ENCODE measurements at regions not wholly inside any gene's neighbourhood (a gene's known extent, or its start where the extent isn't known, plus 50 kb on each side); places are given as distances from the start of the nearest gene placed in this dataset.
A peak's percentile ranks its signal among the peaks of the same experiment; 100 is the strongest.
"Not testable (repeated sequence)": the region's sequence is repeated elsewhere in the genome, so short reads cannot be mapped to it uniquely, and the experiment has no call there.

GRCh38 chr2:12881952-12882351 is 165.2 kb downstream of the TRIB2 start:
- no peak for DNase-seq

- DNase-seq = no peak
These were observed 165.7 kb downstream of the TRIB2 start for GRCh38 chr2:12882393-12882792.

- DNase-seq = no peak
These were observed 167.2 kb downstream of the TRIB2 start for GRCh38 chr2:12883906-12884305.

- no peak for DNase-seq
These were observed 168.1 kb downstream of the TRIB2 start for GRCh38 chr2:12884713-12885282.

DNA sequence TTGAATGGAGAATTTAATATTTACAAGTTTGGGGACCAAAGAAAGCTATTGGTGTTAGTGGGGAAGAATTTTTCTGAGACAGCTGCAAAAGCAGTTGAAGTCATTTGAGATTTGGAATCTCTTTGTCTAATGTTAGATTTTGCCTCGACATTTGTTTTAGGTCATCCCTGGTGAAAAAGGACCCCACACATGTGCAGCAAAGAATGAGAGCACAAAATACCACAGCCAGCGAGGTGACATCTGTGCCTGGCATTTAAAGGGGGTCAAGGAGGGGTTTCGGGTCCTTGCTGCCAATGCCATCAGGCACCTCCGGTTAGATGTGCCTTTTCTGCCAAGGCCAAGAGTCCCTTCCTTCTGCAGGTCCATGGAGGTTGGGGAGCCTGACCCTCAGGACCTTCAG is 173.3 kb downstream of the TRIB2 start:
- DNase-seq = no peak

DNA sequence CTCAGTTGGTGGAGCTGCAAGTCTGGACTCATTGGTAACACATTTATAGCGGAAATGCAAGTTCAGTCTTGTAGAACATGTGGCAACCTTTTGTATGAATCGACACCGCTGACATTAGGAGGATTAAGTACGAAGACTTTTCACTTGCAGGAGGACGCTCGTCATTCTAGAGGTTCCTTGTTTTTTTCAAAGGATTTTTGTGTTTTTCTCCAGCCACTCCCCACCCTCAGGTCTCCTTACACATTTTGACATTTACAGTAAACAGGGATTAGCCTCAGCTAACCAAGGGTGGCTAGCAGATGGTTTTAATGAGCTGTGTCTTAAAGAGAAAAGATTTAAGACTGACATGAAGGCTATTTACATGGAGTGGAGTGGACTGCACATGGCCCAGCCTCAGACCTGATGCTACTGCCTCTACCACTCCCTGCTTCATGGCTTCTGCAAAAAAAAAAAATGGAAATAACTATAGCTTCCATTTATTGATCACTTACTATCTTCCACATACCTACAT is 173.8 kb downstream of the TRIB2 start:
- DNase-seq = no peak

DNA sequence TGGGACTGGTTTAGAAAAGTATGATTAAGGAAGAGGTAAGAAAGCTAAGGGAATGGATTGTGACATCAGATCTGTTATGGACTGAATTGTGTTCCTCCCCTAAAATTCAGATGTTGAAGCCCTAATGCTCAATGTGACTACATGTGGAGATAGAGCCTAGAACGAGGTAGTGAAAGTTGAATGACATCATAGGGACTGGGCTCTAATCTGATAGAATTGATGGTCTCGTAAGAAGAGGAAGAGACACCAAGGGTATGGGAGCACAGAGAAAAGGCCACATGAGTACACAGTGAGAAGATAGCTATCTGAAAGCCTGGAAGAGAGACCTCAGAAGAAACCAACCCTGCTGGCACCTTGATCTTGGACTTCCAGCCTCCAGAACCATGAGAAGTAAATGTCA is 178.3 kb downstream of the TRIB2 start:
- no peak for DNase-seq

- no peak for DNase-seq
These were observed 179.7 kb downstream of the TRIB2 start for GRCh38 chr2:12896318-12896982.

GRCh38 chr2:12897181-12897580 is 180.4 kb downstream of the TRIB2 start:
- no peak for DNase-seq

GRCh38 chr2:12903272-12903671 is 186.5 kb downstream of the TRIB2 start:
- no peak for DNase-seq

DNA sequence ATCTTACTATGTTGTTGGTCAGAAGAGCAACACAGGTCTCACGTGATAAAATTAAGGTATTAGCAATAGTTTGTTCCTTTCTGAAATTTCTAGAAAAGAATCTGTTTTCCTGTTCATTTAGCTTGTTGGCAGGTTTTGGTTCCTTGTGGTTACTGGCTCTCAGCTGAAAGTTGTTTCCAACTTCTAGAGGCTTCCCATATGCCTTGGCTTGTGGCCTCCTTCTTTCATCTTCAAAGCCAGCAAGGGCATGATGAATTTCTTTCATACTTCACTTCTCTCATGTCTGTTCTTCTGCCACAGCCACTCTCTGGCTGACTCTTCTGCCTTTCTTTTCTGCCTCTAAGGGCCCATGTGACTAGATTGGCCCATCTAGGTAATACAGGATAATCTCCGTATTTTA is 193.7 kb downstream of the TRIB2 start:
- no peak for DNase-seq

GRCh38 chr2:12915787-12916186 is 199.1 kb downstream of the TRIB2 start:
- DNase-seq = no peak

GRCh38 chr2:12918138-12918834 is 201.6 kb downstream of the TRIB2 start:
- DNase-seq = no peak

GRCh38 chr2:12918835-12919445 is 202.2 kb downstream of the TRIB2 start:
- DNase-seq = no peak

GRCh38 chr2:12921321-12921720 is 204.6 kb downstream of the TRIB2 start:
- DNase-seq = no peak

DNA sequence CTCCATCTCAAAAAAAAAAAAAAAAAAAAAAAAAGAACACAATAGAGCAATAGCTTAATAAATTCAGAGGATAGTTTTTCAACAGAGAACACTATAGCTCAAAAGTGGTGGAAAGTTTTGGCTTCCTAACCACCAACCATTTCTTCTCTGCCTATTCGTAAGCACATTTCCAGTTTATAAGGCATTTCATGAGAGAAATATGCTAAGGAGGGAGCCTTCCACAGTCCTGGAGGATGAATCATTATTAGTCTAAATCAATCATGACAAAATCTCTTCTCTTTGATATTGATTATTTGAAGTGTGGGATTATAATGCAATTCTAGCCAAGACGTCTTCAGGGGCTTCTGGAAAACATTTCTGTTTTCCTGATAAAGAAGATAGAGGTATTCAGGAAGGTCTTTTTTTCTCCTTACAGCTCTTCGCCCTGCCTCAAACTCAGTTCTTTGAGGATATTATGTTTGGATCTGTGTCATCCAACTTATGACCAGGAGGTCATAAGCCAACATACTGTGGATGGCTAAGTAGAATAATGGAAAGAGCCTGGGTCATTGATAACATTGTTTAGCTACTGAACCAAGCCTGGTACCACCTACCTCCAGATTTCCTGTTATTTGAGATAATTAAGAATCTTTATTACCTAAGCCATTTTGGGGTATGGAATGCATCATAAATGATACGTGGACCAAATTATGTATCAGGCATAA is 207.3 kb downstream of the TRIB2 start:
- no peak for DNase-seq

DNA sequence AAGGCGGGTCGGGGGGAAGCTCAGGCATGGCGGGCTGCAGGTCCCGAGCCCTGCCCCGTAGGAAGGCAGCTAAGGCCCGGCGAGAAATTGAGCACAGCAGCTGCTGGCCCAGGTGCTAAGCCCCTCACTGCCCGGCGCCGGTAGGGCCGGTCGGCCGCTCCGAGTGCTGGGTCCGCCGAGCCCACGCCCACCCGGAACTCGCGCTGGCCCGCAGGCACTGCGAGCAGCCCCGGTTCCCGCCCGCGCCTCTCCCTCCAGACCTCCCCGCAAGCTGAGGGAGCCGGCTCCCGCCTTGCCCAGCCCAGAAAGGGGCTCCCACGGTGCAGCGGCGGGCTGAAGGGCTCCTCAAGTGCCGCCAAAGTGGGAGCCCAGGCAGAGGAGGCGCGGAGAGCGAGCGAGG is 209.9 kb downstream of the TRIB2 start:
- DNase-seq = not testable (repeated sequence)

GRCh38 chr2:12928197-12928774 is 211.6 kb downstream of the TRIB2 start:
- no peak for DNase-seq

DNA sequence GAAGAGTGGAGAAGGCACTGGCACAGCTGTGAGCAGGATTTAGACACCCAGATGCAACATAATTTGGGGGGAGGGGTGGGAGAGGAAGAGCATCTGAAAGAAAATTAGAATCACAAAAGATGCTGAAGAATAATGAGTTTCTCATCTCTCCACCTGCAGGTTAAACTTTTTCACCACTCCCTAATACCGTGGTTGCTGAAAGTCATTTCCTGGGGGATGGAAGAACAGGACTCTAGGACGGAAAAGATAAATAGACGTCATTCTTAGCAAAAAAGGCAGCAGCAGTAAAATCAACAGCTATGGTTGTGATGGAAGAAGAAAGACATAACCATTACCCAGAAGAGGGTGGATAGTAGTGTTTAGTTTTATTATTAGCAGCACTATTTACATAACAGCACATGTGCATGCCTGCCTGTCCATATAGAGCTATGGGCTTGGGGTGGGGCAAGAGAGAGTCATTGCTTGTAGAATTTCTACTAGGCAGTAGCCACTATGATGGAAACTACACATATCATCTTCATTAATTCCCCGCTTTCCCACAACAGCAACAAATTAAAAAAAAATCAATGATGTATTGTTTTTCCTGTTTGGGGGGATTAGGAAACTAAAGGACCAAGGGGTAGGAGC is 212.2 kb downstream of the TRIB2 start:
- DNase-seq = no peak

- DNase-seq = no peak
These were observed 213.0 kb downstream of the TRIB2 start for GRCh38 chr2:12929758-12930157.

GRCh38 chr2:12930391-12930790 is 213.7 kb downstream of the TRIB2 start:
- DNase-seq = no peak

DNA sequence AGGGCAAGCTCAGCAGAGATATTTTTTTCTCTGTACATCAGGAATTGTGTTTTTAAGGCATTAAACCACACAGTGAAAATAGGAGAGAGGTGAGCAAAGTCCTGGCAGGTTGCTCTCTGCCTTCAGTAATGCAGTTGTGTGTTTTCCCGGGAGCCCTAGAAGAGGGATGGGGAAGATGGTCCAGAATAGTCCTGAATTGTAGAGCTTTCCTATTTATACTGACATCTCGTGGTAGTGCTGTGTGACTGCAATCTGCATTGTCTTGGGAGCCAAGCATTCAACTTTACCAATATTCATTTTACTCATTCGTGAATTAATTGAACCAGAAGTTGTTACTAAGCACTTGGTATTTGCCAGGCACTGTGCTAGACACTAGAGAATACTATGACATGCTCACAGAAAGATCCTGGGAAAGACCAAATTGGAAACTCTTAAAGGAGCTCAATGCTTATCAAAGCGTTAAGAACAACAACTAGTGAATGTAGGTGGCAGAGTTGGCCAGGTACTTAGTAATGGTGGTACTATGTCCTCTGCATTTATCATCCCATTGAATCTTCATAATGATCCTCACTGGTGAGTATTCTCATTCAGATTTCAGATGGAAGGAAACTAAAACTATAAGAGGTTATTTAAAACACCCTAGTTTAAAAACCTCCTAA is 214.6 kb downstream of the TRIB2 start:
- DNase-seq = peak; percentile 20
